ENCODE measurements at regions not wholly inside any gene's neighbourhood (a gene's known extent, or its start where the extent isn't known, plus 50 kb on each side); places are given as distances from the start of the nearest gene placed in this dataset.

DNA sequence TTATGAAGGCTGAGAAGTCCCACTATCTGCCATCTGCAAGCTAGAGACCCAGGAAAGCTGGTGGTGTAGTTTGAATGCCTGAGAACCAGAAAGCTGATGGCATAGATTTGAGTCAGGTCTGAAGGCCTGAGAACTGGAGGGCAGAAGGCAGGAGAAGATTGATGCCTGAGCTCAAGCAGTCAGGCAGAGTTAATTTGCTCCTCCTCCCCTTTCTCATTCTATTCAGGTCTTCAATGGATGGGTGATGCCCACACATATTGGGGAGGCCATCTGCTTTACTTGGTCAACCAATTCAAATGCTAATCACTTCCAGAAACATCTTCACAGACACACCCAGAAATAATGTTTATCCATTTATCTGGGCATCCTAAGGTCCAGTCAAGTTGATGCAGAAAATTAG, 87.6 kb upstream of the CPLX2 start:
- in situ Hi-C loops (cut with MboI; ENCODE audit: low pct_unique_long_range_greater_than_20kb, low sequenced_read_pairs, unreplicated experiment), result no loop called here
- TF ChIP-seq, protein P1, sequence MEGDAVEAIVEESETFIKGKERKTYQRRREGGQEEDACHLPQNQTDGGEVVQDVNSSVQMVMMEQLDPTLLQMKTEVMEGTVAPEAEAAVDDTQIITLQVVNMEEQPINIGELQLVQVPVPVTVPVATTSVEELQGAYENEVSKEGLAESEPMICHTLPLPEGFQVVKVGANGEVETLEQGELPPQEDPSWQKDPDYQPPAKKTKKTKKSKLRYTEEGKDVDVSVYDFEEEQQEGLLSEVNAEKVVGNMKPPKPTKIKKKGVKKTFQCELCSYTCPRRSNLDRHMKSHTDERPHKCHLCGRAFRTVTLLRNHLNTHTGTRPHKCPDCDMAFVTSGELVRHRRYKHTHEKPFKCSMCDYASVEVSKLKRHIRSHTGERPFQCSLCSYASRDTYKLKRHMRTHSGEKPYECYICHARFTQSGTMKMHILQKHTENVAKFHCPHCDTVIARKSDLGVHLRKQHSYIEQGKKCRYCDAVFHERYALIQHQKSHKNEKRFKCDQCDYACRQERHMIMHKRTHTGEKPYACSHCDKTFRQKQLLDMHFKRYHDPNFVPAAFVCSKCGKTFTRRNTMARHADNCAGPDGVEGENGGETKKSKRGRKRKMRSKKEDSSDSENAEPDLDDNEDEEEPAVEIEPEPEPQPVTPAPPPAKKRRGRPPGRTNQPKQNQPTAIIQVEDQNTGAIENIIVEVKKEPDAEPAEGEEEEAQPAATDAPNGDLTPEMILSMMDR (IDR thresholded peaks at IDR 0.05; ENCODE audit: extremely low read depth, insufficient read depth, missing control alignments), result no peak
- no peak for DNase-seq (ENCODE audit: low spot score)

DNA sequence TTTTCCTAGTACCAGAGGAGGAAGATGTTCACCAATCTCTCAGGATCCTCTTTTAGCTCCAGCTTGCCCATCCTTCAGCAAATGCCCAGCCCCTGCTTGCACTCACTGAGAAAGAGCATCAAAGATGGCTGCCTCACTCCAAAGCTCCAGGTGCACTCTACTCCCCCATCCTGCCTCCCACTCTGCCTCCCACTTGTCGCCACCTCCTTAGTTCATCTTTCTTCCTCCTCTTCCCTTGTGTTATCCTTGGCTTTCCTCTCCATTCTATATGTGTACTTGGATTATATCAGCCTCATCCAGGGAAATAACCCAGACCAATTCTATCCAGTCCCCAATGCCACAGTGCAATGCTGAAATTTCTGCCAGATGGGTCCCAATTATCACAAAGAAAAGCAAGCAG, 87.1 kb upstream of the CPLX2 start:
- TF ChIP-seq, protein P1 (IDR thresholded peaks at IDR 0.05; ENCODE audit: extremely low read depth, insufficient read depth, missing control alignments), result no peak
- in situ Hi-C loops (cut with MboI; ENCODE audit: low pct_unique_long_range_greater_than_20kb, low sequenced_read_pairs, unreplicated experiment), result no loop called here

DNA sequence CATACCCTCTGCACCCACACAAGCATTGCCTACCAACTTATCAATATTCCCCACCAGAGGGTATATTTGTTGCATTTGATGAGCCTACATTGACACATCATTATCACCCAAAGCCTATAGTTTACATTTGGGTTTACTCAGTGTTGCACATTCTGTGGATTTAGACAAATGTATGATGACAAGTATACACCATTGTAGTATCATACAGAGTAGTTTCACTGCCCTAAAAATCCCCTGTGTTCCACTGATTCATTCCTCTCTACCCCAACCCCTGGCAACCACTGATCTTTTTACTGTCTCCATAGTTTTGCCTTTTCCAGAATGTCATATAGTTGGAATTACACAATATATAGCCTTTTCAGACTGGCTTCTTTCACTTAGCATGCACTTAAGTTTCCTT, 85.7 kb upstream of the CPLX2 start:
- in situ Hi-C loops (cut with MboI; ENCODE audit: low pct_unique_long_range_greater_than_20kb, low sequenced_read_pairs, unreplicated experiment), result no loop called here
- TF ChIP-seq, protein P1 (IDR thresholded peaks at IDR 0.05; ENCODE audit: extremely low read depth, insufficient read depth, missing control alignments), result no peak
- no peak for DNase-seq (ENCODE audit: low spot score)

More for the DNA sequence above, 87.1 kb upstream of the CPLX2 start:
- no peak for DNase-seq (ENCODE audit: low spot score)

DNA sequence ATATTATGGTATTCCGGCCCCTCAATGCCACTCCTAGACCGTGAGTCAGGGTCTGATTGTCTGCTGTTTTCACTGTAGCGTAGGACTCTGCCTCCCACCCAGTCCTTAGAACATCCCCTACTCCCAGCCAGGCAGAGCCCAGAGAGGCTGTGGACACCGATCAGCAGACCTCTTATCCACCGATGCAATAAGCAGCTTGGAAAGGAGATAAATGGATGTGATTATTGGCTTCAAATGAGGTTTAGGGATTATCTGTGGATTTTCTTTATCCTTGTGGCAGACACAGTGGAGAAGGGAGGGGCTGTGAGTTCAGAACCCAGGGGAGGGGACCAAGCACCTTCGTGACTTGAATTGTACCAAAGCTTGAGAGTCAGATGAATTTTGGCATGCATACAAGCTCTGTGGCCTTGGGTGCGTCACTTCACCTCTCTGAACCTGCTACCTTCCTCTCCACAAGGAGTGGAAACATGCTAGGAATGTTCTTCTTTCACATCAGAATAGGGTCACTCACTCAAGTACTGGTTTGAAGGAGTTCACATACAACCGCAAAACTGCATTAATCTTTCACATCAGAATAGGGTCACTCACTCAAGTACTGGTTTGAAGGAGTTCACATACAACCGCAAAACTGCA, 83.1 kb upstream of the CPLX2 start:
- in situ Hi-C loops (cut with MboI; ENCODE audit: low pct_unique_long_range_greater_than_20kb, low sequenced_read_pairs, unreplicated experiment), result no loop called here
- no peak for DNase-seq (ENCODE audit: low spot score)
- TF ChIP-seq, protein P1 (IDR thresholded peaks at IDR 0.05; ENCODE audit: extremely low read depth, insufficient read depth, missing control alignments), result no peak

DNA sequence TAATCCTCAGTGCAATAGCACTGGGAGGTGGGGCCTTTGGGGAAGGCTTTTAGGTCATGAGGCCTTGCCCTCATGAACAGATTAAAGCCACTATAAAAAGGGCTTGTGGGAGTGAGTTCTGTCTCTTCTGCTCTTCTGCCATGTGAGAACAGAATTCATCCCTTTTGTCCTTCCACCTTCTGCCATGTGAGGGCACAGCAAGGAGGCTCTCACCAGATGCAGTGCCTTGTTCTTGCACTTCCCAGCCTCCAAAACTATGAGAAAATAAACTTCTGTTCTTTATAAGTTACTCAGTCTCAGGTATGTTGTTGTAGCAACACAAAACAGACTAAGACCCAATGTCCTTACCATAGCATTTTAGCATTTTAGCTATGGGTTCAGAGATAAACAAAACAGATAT, 81.7 kb upstream of the CPLX2 start:
- in situ Hi-C loops (cut with MboI; ENCODE audit: low pct_unique_long_range_greater_than_20kb, low sequenced_read_pairs, unreplicated experiment), result no loop called here
- TF ChIP-seq, protein P1 (IDR thresholded peaks at IDR 0.05; ENCODE audit: extremely low read depth, insufficient read depth, missing control alignments), result no peak
- no peak for DNase-seq (ENCODE audit: low spot score)

DNA sequence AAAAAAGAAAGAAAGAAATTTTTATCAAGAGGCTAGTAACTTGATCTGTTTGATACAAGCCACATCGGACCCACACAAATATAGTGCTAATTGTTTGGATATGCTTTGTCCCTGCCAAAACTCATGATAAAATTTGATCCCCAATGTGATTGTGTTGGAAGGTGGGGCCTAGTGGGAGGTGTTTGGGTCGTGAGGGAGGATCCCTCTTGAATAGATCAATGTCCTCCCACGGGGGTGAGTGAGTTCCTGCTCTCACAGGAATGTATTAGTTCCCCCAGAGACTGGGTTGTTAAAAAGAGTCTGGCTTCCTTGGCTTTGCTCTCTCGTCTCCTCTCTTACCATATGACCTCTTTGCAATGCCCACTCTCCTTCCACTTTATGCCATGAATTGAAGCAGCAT, 80.6 kb upstream of the CPLX2 start:
- DNase-seq (ENCODE audit: low spot score), result no peak
- in situ Hi-C loops (cut with MboI; ENCODE audit: low pct_unique_long_range_greater_than_20kb, low sequenced_read_pairs, unreplicated experiment), result no loop called here
- TF ChIP-seq, protein P1 (IDR thresholded peaks at IDR 0.05; ENCODE audit: extremely low read depth, insufficient read depth, missing control alignments), result no peak
